ENCODE measurements at regions not wholly inside any gene's neighbourhood (a gene's known extent, or its start where the extent isn't known, plus 50 kb on each side); places are given as distances from the start of the nearest gene placed in this dataset.

- CTCF ChIA-PET = no interaction called here
Measured at GRCh38 chr2:53315149-53315548, 452.5 kb upstream of the CHAC2 start.

More at GRCh38 chr2:53315149-53315548, 452.5 kb upstream of the CHAC2 start:
- no peak overlapping the region for H3K9ac ChIP-seq (ENCODE audit: control insufficient read depth, insufficient read depth, low read length)
- ATAC-seq (no peak), DNase-seq (ENCODE audit: low read depth, low spot score) (no peak), FAIRE-seq (no peak)
- BruUV-seq (replicated peaks) = no TSS peak
- in situ Hi-C loops (cut with MboI) (no loop called here), intact Hi-C loops (cut with micrococcal nuclease; ENCODE audit: unreplicated experiment) (no loop called here)
- H3K4me2 ChIP-seq (ENCODE audit: control insufficient read depth, insufficient read depth) = no peak overlapping the region
- H3K36me3 ChIP-seq (ENCODE audit: control insufficient read depth in 2 of 2, insufficient read depth in 2 of 2, low read length in 1 of 2) = no peaks in the 10 kb centered on the region
- H3K79me2 ChIP-seq (ENCODE audit: control insufficient read depth, insufficient read depth, low read length) = no peaks in the 10 kb centered on the region
- 17% methylated on average over 3 of the region's 3 CpGs for WGBS (ENCODE audit: insufficient coverage, insufficient replicate concordance, low lambda C conversion rate, missing lambda C conversion rate)
- RAD21 ChIA-PET (ENCODE audit: unreplicated experiment) = no interaction called here
- H3K27me3 ChIP-seq (replicated peaks in 1 of 2; ENCODE audit: control insufficient read depth in 2 of 2, insufficient read depth in 2 of 2, low read length in 1 of 2) = no peaks in the 10 kb centered on the region
- no peaks in the 10 kb centered on the region for H4K20me1 ChIP-seq (ENCODE audit: control insufficient read depth, insufficient read depth)
- no peak overlapping the region for H3K4me3 ChIP-seq
- H3K4me1 ChIP-seq (ENCODE audit: control insufficient read depth, insufficient read depth, low read length) = no peaks in the 10 kb centered on the region
- POLR2A ChIA-PET = no interaction called here
- TF ChIP-seq IRF5 (IDR thresholded peaks at IDR 0.05; ENCODE audit: borderline replicate concordance) (no peak), SUZ12 (IDR thresholded peaks at IDR 0.05; ENCODE audit: unreplicated experiment) (no peak), RFX5 (IDR thresholded peaks at IDR 0.05; ENCODE audit: low read depth, low read length) (no peak), CEBPZ (IDR thresholded peaks at IDR 0.05; ENCODE audit: low read depth, low read length) (no peak), MYB (IDR thresholded peaks at IDR 0.05; ENCODE audit: borderline replicate concordance, low read depth, low read length) (no peak), BCL11A (IDR thresholded peaks at IDR 0.05; ENCODE audit: low read depth, low read length) (no peak), RAD51 (IDR thresholded peaks at IDR 0.05) (no peak)
- TF ChIP-seq, protein P1, sequence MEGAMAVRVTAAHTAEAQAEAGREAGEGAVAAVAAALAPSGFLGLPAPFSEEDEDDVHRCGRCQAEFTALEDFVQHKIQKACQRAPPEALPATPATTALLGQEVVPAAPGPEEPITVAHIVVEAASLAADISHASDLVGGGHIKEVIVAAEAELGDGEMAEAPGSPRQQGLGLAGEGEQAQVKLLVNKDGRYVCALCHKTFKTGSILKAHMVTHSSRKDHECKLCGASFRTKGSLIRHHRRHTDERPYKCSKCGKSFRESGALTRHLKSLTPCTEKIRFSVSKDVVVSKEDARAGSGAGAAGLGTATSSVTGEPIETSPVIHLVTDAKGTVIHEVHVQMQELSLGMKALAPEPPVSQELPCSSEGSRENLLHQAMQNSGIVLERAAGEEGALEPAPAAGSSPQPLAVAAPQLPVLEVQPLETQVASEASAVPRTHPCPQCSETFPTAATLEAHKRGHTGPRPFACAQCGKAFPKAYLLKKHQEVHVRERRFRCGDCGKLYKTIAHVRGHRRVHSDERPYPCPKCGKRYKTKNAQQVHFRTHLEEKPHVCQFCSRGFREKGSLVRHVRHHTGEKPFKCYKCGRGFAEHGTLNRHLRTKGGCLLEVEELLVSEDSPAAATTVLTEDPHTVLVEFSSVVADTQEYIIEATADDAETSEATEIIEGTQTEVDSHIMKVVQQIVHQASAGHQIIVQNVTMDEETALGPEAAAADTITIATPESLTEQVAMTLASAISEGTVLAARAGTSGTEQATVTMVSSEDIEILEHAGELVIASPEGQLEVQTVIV (IDR thresholded peaks at IDR 0.05; ENCODE audit: borderline replicate concordance, partially characterized antibody) = no peak
- TF ChIP-seq, protein P2, sequence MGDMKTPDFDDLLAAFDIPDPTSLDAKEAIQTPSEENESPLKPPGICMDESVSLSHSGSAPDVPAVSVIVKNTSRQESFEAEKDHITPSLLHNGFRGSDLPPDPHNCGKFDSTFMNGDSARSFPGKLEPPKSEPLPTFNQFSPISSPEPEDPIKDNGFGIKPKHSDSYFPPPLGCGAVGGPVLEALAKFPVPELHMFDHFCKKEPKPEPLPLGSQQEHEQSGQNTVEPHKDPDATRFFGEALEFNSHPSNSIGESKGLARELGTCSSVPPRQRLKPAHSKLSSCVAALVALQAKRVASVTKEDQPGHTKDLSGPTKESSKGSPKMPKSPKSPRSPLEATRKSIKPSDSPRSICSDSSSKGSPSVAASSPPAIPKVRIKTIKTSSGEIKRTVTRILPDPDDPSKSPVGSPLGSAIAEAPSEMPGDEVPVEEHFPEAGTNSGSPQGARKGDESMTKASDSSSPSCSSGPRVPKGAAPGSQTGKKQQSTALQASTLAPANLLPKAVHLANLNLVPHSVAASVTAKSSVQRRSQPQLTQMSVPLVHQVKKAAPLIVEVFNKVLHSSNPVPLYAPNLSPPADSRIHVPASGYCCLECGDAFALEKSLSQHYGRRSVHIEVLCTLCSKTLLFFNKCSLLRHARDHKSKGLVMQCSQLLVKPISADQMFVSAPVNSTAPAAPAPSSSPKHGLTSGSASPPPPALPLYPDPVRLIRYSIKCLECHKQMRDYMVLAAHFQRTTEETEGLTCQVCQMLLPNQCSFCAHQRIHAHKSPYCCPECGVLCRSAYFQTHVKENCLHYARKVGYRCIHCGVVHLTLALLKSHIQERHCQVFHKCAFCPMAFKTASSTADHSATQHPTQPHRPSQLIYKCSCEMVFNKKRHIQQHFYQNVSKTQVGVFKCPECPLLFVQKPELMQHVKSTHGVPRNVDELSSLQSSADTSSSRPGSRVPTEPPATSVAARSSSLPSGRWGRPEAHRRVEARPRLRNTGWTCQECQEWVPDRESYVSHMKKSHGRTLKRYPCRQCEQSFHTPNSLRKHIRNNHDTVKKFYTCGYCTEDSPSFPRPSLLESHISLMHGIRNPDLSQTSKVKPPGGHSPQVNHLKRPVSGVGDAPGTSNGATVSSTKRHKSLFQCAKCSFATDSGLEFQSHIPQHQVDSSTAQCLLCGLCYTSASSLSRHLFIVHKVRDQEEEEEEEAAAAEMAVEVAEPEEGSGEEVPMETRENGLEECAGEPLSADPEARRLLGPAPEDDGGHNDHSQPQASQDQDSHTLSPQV (IDR thresholded peaks at IDR 0.05) = no peak
- no peak overlapping the region for H2AFZ ChIP-seq (ENCODE audit: control insufficient read depth, low read depth, low read length)
- no peaks in the 10 kb centered on the region for H3K9me3 ChIP-seq (replicated peaks; ENCODE audit: control insufficient read depth, insufficient read depth, low read length)
- H3K27ac ChIP-seq (ENCODE audit: control insufficient read depth, insufficient read depth) = no peak overlapping the region
- SMC1A ChIA-PET (ENCODE audit: uncharacterized antibody, unreplicated experiment) = no interaction called here
